ENCODE measurements at regions not wholly inside any gene's neighbourhood (a gene's known extent, or its start where the extent isn't known, plus 50 kb on each side); places are given as distances from the start of the nearest gene placed in this dataset.

DNA sequence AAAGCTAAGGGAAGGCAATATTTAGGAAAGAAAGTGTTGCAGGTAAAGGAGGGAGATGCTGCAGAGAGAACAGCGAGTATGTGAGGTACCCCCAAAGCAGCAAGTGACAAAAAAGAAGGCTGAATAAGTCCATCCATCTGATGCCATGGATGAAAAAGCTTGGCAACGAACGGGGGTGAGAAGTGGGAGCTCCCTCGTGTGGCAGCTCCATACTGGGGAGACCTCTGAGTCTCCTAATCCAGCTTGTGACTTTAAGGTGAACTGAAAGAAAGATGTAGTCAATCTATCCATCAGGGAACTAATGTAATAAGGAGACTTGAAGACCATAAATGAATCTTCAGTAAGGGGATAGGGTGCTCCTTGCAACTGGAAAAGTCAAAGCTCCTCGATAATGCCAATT, 156.6 kb downstream of the OTOR start:
- DNase-seq (no peak), ATAC-seq (no peak)
- Mint-ChIP-seq H3K4me3 (no peak overlapping the region), H3K36me3 (ENCODE audit: low read depth) (no peaks in the 10 kb centered on the region), H3K4me1 (no peaks in the 10 kb centered on the region), H3K27ac (no peak overlapping the region), H3K9me3 (no peaks in the 10 kb centered on the region), H3K27me3 (no peaks in the 10 kb centered on the region)

DNA sequence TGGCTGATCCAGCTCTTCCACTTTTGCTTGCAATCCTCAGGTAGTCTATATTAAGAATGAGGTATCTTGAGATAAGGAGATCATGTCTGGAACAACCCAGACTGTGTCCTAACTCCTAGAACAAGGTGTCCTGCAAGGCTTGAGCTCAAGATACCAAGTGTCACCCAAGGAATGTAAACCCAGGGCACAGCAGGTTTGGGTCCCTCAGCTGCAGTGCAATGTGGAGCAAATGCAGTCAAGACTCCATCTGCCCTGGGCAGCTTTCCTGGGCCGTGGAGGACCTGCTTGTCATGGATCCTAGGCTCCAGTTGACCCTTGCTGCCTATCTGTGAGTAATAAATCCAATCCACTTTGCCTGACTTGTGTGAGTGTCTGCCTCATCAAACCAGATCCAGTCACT, 166.1 kb downstream of the OTOR start:
- DNase-seq: no peak
- no peak for ATAC-seq
- H3K27ac Mint-ChIP-seq: no peak overlapping the region
- H3K4me3 Mint-ChIP-seq: no peak overlapping the region
- H3K36me3 Mint-ChIP-seq (ENCODE audit: low read depth): no peaks in the 10 kb centered on the region
- no peaks in the 10 kb centered on the region for H3K27me3 Mint-ChIP-seq
- peaks cover 4% of the 10 kb centered on the region for H3K9me3 Mint-ChIP-seq
- no peaks in the 10 kb centered on the region for H3K4me1 Mint-ChIP-seq

DNA sequence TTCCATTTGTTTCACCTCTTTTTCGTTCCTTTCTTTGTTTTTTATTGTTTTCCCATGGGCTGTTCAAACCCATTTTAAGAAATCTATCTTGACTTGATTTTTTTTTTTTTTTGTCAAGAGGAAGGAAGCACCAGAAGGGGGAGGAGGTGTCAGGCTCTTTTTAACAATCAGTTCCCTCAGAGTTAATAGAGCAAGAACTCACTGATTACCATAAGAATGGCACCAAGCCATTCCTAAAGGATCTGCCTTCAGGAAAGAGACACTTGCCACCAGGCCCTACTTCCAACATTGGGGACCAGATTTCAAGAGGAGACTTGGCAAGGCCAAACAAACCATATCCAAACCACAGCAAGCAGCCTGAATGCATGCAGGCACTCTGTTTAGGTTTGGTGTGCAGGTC, 168.0 kb downstream of the OTOR start:
- ATAC-seq (no peak), DNase-seq (no peak)
- H3K9me3 Mint-ChIP-seq: peaks cover 4% of the 10 kb centered on the region
- H3K4me3 Mint-ChIP-seq: no peak overlapping the region
- no peaks in the 10 kb centered on the region for H3K27me3 Mint-ChIP-seq
- H3K36me3 Mint-ChIP-seq (ENCODE audit: low read depth): no peaks in the 10 kb centered on the region
- H3K4me1 Mint-ChIP-seq: no peaks in the 10 kb centered on the region
- H3K27ac Mint-ChIP-seq: no peak overlapping the region

DNA sequence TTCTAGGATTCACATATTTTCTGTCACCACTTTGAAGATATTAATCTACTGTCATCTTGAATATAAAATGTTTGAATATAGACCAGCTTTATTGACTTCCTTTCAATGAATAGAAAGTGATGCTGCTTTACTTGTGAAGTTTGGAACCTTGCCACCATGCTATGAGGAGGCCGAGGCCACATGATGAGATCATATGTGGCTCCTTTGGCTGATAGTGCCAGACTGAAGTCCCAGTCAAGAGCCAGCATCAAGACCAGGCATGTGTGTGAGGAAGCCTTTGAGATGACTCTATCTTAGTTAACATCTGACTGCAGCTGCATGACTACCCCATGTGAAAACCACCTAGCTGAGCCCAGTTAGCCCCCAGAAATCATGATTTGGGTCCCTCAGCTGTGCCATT, 169.5 kb downstream of the OTOR start:
- no peak overlapping the region for H3K4me3 Mint-ChIP-seq
- ATAC-seq (no peak), DNase-seq (no peak)
- no peak overlapping the region for H3K27ac Mint-ChIP-seq
- H3K9me3 Mint-ChIP-seq: peaks cover 4% of the 10 kb centered on the region
- H3K4me1 Mint-ChIP-seq: no peaks in the 10 kb centered on the region
- no peaks in the 10 kb centered on the region for H3K36me3 Mint-ChIP-seq (ENCODE audit: low read depth)
- H3K27me3 Mint-ChIP-seq: no peaks in the 10 kb centered on the region

DNA sequence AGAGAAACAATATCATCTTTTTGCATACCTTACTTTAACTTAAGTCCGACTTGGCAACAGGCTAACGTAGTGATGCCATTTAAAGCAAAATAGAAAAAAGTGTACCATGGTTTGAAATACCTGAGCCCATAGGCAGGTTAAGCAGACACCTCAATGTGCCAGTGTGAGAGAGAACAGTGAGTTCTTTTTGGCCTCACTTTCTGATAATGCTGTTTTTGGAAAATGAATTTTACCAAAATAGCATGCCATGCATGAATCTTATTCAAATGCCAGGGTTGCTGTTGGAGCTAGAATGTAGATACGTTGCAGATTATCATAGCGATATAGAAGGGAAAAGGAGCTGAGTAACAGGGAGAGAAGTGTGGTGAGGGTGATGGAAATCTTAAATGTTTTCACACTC, 170.2 kb downstream of the OTOR start:
- no peak overlapping the region for H3K27ac Mint-ChIP-seq
- H3K4me3 Mint-ChIP-seq: no peak overlapping the region

DNA sequence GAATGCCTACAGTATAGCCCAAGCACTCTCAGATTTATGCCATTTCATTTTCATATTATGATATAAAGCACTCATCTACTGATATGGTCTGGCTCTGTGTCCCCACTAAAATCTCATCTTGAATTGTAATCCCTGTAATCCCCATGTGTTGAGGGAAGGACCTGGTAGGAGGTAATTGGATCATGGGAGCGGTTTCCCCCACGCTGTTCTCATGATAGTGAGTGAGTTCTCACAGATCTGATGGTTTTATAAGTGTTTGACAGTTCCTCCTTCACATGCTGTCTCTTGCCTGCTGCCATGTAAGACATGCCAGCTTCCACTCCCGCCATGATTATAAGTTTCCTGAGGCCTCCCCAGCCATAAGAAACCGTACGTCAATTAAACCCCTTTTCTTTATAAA, 171.7 kb downstream of the OTOR start:
- no peak for DNase-seq
- Mint-ChIP-seq H3K9me3 (no peaks in the 10 kb centered on the region), H3K36me3 (ENCODE audit: low read depth) (no peaks in the 10 kb centered on the region), H3K27ac (no peak overlapping the region), H3K27me3 (no peaks in the 10 kb centered on the region), H3K4me3 (no peak overlapping the region), H3K4me1 (no peaks in the 10 kb centered on the region)
- ATAC-seq: no peak

More for the DNA sequence above, 170.2 kb downstream of the OTOR start:
- Mint-ChIP-seq H3K9me3 (peaks cover 4% of the 10 kb centered on the region), H3K4me1 (no peaks in the 10 kb centered on the region), H3K27me3 (no peaks in the 10 kb centered on the region), H3K36me3 (ENCODE audit: low read depth) (no peaks in the 10 kb centered on the region)
- DNase-seq (no peak), ATAC-seq (no peak)

DNA sequence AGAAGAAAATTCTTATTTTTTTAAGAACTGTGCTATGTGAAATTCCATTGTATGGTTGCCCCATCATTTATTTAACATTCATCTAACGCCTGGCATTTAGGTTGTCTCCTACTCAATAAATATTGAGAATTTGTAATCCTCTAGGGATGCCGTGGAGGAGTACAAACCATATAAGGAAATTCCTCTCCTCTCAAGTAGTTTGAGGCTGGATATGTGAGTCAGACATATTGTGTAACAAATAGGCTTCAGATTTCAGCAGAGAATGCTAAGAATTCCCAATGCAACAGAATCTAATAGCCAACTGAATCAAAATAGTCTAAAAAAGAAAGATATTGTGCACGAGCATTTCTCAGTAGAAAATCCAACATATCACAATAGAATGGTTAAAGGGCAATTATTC, 174.7 kb downstream of the OTOR start:
- Mint-ChIP-seq H3K4me3 (no peak overlapping the region), H3K36me3 (ENCODE audit: low read depth) (no peaks in the 10 kb centered on the region), H3K27ac (no peak overlapping the region), H3K27me3 (no peaks in the 10 kb centered on the region), H3K4me1 (no peaks in the 10 kb centered on the region), H3K9me3 (no peaks in the 10 kb centered on the region)
- ATAC-seq: no peak
- DNase-seq: no peak

DNA sequence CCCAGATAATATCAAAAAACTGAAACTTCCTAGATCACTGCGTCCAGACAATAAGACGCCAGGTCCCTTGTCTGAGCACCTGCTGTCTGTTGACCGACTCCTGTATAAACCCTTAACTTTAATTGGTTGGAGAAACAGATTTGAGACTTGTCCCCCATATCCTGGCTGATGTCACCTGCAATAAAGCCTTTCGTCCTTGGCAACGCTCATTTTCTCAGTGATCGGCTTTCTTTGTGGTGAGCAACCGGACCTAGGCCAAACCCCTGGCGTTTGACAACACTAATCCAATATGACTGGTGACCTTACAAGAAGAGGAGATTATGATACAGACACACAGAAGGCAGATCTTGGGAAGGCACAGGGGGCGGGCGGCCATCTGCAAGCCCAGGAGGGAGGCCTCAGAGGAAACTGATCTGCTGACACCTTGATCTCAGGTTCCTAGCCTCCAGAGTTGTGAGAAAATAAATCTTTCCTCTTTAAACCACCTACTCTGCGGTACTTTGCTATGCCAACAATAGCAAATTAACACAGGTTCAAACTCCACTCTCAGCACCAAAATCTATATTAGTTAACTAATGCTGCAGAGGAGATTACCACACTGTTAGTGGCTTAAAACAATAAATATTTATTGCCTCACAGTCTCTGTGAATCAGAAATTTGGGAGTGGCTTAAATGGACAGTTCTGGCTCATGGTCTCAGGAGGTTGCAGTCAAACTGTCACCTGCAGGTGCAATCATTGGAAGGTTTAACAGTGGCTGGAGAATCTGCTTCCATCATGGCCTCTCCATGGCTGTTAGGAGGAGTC, 178.7 kb downstream of the OTOR start:
- no peaks in the 10 kb centered on the region for H3K36me3 Mint-ChIP-seq (ENCODE audit: low read depth)
- no peak overlapping the region for H3K27ac Mint-ChIP-seq
- H3K4me3 Mint-ChIP-seq: no peak overlapping the region
- ATAC-seq: no peak
- H3K9me3 Mint-ChIP-seq: peaks cover 2% of the 10 kb centered on the region
- no peaks in the 10 kb centered on the region for H3K4me1 Mint-ChIP-seq
- no peaks in the 10 kb centered on the region for H3K27me3 Mint-ChIP-seq
- DNase-seq: no peak

DNA sequence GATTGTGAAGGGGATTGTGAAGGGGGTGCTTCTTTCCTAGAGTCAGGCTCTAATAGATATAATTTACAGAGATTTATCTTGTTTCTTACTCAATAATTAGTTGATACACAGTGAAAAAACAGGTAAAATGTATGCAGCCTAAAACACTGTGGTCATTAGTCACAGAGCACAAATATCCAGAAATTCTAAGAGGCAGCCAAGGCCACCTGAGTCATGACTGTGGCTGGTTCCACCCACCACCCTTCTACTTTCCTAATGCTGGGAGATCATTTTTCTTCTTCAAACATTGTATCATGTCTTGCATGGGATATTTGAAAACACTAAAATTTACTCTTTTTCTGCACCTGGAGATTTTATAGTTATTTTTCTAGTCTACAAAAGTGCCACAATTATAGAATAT, 181.6 kb downstream of the OTOR start:
- Mint-ChIP-seq H3K36me3 (ENCODE audit: low read depth) (no peaks in the 10 kb centered on the region), H3K27me3 (no peaks in the 10 kb centered on the region), H3K4me3 (no peak overlapping the region), H3K27ac (no peak overlapping the region), H3K9me3 (peaks cover 3% of the 10 kb centered on the region), H3K4me1 (no peaks in the 10 kb centered on the region)
- ATAC-seq (no peak), DNase-seq (no peak)

DNA sequence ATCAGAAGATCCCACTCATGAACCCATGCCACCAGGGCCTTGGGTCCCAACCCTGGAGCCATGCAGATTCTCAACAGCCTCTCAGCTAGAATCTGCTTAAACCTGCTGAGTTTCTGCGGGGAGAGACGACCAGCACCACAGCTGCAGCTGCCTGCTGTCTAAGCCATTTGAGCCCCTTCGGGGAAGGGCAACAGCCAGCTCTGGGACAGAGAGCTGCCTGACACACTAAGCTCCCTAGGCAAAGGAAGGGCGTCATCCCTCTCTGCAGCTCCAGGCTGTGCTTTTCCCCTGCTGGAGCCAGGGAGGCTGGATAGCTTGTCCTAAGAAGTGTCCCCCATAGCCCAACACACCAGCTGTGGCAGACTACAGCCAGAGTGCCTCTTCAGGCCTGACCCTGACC, 182.5 kb downstream of the OTOR start:
- ATAC-seq (no peak), DNase-seq (no peak)
- Mint-ChIP-seq H3K36me3 (ENCODE audit: low read depth) (no peaks in the 10 kb centered on the region), H3K27me3 (no peaks in the 10 kb centered on the region), H3K4me3 (no peak overlapping the region), H3K9me3 (peaks cover 3% of the 10 kb centered on the region), H3K4me1 (no peaks in the 10 kb centered on the region), H3K27ac (no peak overlapping the region)

DNA sequence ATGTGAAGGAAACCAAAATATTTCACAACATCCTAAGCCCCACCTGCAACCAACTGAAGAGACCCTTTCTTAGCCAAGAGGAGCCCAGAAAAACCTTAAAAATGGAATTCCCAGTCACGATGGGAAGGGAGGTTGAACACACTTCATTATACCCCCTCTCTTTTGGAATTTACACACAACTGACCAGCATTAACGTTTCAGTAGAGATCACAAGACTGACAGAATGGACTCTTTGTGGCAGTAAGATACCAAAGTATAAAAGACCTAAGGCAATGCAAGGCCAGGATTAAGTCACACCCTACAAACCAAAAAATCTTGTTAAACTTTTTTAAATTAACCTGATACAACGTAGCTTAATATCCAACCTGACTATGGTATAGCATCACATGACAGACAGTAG, 190.9 kb downstream of the OTOR start:
- Mint-ChIP-seq H3K4me1 (no peaks in the 10 kb centered on the region), H3K9me3 (no peaks in the 10 kb centered on the region), H3K36me3 (ENCODE audit: low read depth) (no peaks in the 10 kb centered on the region), H3K27me3 (no peaks in the 10 kb centered on the region), H3K4me3 (no peak overlapping the region), H3K27ac (no peak overlapping the region)
- no peak for DNase-seq
- ATAC-seq: no peak

DNA sequence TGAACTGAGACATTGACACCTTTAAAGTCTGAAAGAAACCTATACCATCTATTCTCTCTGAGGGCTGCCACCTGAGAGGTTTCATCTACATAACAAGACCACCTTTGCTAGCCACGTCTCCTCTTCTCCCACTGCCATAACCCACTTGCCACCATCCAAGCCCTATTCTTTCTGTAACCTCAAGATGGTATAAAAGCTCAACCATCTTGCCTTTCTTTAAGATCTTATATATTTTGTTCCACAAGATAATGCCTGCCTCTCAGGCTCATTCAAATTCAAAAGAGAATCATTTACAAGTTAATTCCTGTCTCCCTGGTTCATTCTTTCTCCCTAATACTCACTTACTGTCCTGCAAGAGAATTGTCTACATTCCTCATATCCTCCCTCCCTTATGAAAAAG, 192.5 kb downstream of the OTOR start:
- DNase-seq (no peak), ATAC-seq (no peak)
- no peaks in the 10 kb centered on the region for H3K9me3 Mint-ChIP-seq
- H3K27me3 Mint-ChIP-seq: no peaks in the 10 kb centered on the region
- H3K27ac Mint-ChIP-seq: no peak overlapping the region
- H3K4me3 Mint-ChIP-seq: no peak overlapping the region
- H3K4me1 Mint-ChIP-seq: no peaks in the 10 kb centered on the region
- no peaks in the 10 kb centered on the region for H3K36me3 Mint-ChIP-seq (ENCODE audit: low read depth)

DNA sequence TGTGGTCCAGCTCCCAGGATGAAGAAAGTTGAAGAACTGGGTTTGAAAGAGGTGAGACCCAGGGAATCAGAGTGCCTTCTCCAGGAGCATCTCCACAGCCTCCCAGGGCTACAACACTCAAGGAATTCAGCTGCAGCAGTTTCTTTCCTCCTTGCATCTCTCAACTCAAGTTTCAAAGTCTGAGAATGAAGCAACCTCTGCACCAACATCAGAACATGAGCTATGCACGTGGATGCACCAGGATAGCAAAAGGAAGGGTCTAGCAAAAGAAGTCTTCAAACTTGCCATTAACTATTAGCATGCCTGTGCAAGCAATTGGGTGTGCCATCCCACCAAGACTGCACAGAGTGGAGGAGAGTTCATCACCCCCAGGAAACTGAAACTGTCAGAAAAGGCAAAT, 193.9 kb downstream of the OTOR start:
- ATAC-seq: no peak
- Mint-ChIP-seq H3K27me3 (no peaks in the 10 kb centered on the region), H3K9me3 (no peaks in the 10 kb centered on the region), H3K4me3 (no peak overlapping the region), H3K4me1 (no peaks in the 10 kb centered on the region), H3K36me3 (ENCODE audit: low read depth) (no peaks in the 10 kb centered on the region), H3K27ac (no peak overlapping the region)
- no peak for DNase-seq

DNA sequence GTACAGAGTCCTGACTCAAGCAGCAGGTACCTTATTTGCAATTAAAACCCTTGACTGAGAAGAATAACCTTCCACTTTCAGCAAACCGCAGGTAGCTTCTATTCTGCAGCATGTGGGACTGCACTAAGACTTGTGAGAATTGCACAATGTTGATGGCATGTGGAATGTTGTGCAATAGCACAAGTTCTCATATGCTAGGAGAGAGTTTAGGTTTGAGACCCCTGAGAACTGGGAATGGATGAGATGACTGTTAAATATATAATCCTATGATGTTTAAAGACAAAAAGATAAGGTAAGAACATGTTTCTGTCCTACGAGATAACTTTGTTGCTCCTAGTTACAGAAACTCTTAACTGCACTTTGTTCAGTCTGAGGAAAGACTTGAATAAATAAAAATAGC, 194.6 kb downstream of the OTOR start:
- no peak for DNase-seq
- no peaks in the 10 kb centered on the region for H3K36me3 Mint-ChIP-seq (ENCODE audit: low read depth)
- H3K4me3 Mint-ChIP-seq: no peak overlapping the region
- no peaks in the 10 kb centered on the region for H3K4me1 Mint-ChIP-seq
- H3K27ac Mint-ChIP-seq: no peak overlapping the region
- no peaks in the 10 kb centered on the region for H3K9me3 Mint-ChIP-seq
- H3K27me3 Mint-ChIP-seq: no peaks in the 10 kb centered on the region
- ATAC-seq: no peak

DNA sequence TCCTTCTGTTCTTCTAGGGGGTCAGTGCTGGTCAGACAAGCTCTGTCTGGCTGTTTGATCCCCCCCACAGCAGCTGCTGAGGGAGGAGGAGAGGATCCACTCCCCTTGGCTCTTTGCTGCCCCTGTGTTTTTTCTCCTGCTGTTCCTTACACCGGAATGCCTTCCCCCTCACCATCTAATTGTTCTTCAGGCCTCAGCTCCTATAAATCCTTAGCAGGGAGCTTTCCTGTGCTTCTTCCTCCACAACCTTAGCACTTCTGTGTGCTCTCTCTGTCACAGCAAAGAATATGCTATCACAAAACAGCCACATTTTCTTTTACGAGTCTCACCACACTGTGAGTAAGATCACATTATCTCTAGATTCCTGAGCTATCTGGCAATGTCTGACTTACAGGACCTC, 196.6 kb downstream of the OTOR start:
- DNase-seq (no peak), ATAC-seq (no peak)
- Mint-ChIP-seq H3K27me3 (no peaks in the 10 kb centered on the region), H3K4me3 (no peak overlapping the region), H3K36me3 (ENCODE audit: low read depth) (no peaks in the 10 kb centered on the region), H3K27ac (no peak overlapping the region), H3K4me1 (no peaks in the 10 kb centered on the region), H3K9me3 (no peaks in the 10 kb centered on the region)

DNA sequence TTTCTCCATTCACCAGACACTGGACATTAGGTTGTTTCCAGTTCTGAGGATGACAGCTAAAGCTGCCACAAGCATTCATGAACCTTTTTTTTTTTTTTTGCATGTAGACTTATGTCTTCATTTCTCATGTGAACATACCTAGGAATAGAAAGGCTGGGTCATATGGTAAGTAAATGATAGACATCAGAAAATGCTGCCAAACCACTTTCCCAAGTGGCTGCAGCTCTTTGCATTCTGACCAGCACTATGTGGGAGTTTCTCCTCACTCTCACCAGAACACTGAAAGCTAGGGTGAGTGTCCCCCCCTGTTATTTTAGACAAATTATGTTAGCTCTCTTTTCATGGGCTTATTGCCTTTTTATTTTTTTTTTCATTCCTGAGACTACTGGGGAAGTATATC, 197.5 kb downstream of the OTOR start:
- Mint-ChIP-seq H3K4me3 (no peak overlapping the region), H3K27ac (no peak overlapping the region), H3K9me3 (peaks cover 8% of the 10 kb centered on the region), H3K27me3 (no peaks in the 10 kb centered on the region), H3K36me3 (ENCODE audit: low read depth) (no peaks in the 10 kb centered on the region), H3K4me1 (no peaks in the 10 kb centered on the region)
- DNase-seq (no peak), ATAC-seq (no peak)
